K562 (cell line): ENCODE measurements at regions not wholly inside any gene's neighbourhood (a gene's known extent, or its start where the extent isn't known, plus 50 kb on each side); places are given as distances from the start of the nearest gene placed in this dataset.
"Not testable (repeated sequence)": the region's sequence is repeated elsewhere in the genome, so short reads cannot be mapped to it uniquely, and the experiment has no call there.

ENCODE experiments used
- ATAC-seq: fragments of 200-7000 bp; cut with Tn5 transposase; 3 replicates; pipeline ENCODE4 v1.9.1; 2020; ENCODE audit warnings: moderate library complexity
- BruUV-seq: library from RNA; stranded (reverse); fragments of 400-500 nt; replicated peaks from 2 replicates; lab custom pipeline; 2021; lab: Mats Ljungman, UMichigan
- CTCF ChIA-PET: fragments of 300-600 bp; formaldehyde crosslinking; extraction: SDS; loops from one replicate; lab custom pipeline; 2021; ENCODE audit warnings: low intra/inter-chr PET ratio; lab: Yijun Ruan, JAX
- POLR2A ChIA-PET: fragments of 300-600, 350-650 bp; sonication (Branson Sonifier 250); formaldehyde crosslinking; extraction: SDS; loops from one replicate; lab custom pipeline; 2021; ENCODE audit warnings: antibody characterized with exemption, inconsistent platforms; lab: Yijun Ruan, JAX
- DNase-seq, 4 experiments: peaks; one replicate each; pipeline versions ENCODE4 v3.0.0 to v3.0.0-alpha.2; 2011 to 2018; ENCODE audit warnings: low spot score in 3 of 4, mixed read lengths in 3 of 4; ENCODE audit errors: extremely low read depth in 1 of 4
- FAIRE-seq: peaks from 2 replicates; lab custom pipeline; 2011; peaks lifted over from hg19 to GRCh38; lab: Jason Lieb, UNC
- H2AFZ ChIP-seq: 2 replicates; pipeline ENCODE4 v1.6.0; 2011; ENCODE audit warnings: low read depth, low read length, control low read depth, inconsistent platforms
- H3K27ac ChIP-seq: fragments of 200-600 bp; 3 replicates; pipeline ENCODE4 v1.8.0; 2011; ENCODE audit warnings: low read depth, mild to moderate bottlenecking, control low read depth, inconsistent platforms, low read length, moderate library complexity, mixed read lengths; ENCODE audit errors: extremely low read depth
- H3K27me3 ChIP-seq, 2 experiments: fragments of 300-600 bp in 1 of 2; 2 replicates in 1 of 2; 3 replicates in 1 of 2; pipeline versions ENCODE4 v1.6.0 to v1.8.0; 2011; ENCODE audit warnings: inconsistent platforms in 2 of 2, low read length in 2 of 2, mild to moderate bottlenecking in 1 of 2, mixed read lengths in 1 of 2, moderate library complexity in 1 of 2; ENCODE audit not compliant: control insufficient read depth in 2 of 2, insufficient read depth in 2 of 2
- H3K36me3 ChIP-seq: fragments of 300-600 bp; 3 replicates; pipeline ENCODE4 v1.8.0; 2011; ENCODE audit warnings: mild to moderate bottlenecking, low read length, inconsistent platforms; ENCODE audit not compliant: control insufficient read depth, insufficient read depth
- H3K4me1 ChIP-seq, 2 experiments: fragments of 200-600 bp in 1 of 2; replicated peaks in 1 of 2; 2 replicates in 1 of 2; 3 replicates in 1 of 2; pipeline versions ENCODE4 v1.5.1 to v1.8.0; 2011; ENCODE audit warnings: inconsistent platforms in 2 of 2, low read length in 2 of 2, mild to moderate bottlenecking in 1 of 2, mixed read lengths in 1 of 2, moderate library complexity in 1 of 2; ENCODE audit not compliant: control insufficient read depth in 2 of 2, insufficient read depth in 2 of 2
- H3K4me2 ChIP-seq: 2 replicates; pipeline ENCODE4 v1.6.1; 2011; ENCODE audit warnings: low read length, control low read depth, inconsistent platforms, mixed read lengths; ENCODE audit not compliant: insufficient read depth
- H3K4me3 ChIP-seq: fragments of 200-600 bp; sonication (generic), shearing (Covaris generic); 2 replicates; pipeline ENCODE4 v1.5.1; 2016; ENCODE audit warnings: control low read depth, inconsistent platforms
- H3K79me2 ChIP-seq: fragments of 200-600 bp; 3 replicates; pipeline ENCODE4 v1.8.0; 2011; ENCODE audit warnings: low read length, inconsistent platforms; ENCODE audit not compliant: control insufficient read depth, insufficient read depth
- H3K9ac ChIP-seq, 2 experiments: 2 replicates each; pipeline versions ENCODE4 v1.6.0 to v1.6.1; 2011; ENCODE audit warnings: low read depth in 2 of 2, low read length in 2 of 2, control low read depth in 1 of 2, inconsistent platforms in 1 of 2, mild to moderate bottlenecking in 1 of 2, mixed read lengths in 1 of 2; ENCODE audit not compliant: insufficient read depth in 1 of 2
- H3K9me1 ChIP-seq: one replicate; pipeline ENCODE4 v1.6.0; 2011; ENCODE audit warnings: inconsistent platforms, mild to moderate bottlenecking, low read length, moderate library complexity; ENCODE audit not compliant: control insufficient read depth, insufficient read depth
- H3K9me3 ChIP-seq: replicated peaks from 2 replicates; pipeline ENCODE4 v1.5.1; 2011; ENCODE audit warnings: low read depth, low read length, inconsistent platforms; ENCODE audit not compliant: control insufficient read depth, insufficient read depth
- H4K20me1 ChIP-seq: replicated peaks from 2 replicates; pipeline ENCODE4 v1.6.1; 2011; ENCODE audit warnings: low read length, inconsistent platforms, mixed read lengths; ENCODE audit not compliant: control insufficient read depth, insufficient read depth
- NUFIP1 ChIP-seq: fragments of 450-650 bp; IDR thresholded peaks from 2 replicates; pipeline ENCODE4 v1.6.1; 2018; ENCODE audit not compliant: partially characterized antibody
- OTX1 ChIP-seq: fragments of 450-650 bp; formaldehyde crosslinking; IDR thresholded peaks from 2 replicates; pipeline ENCODE4 v1.4.0; 2022; ENCODE audit warnings: mild to moderate bottlenecking
- RBBP5 ChIP-seq: fragments of 200-600 bp; sonication (generic); IDR thresholded peaks from 2 replicates; pipeline ENCODE4 v1.6.1; 2012; ENCODE audit warnings: borderline replicate concordance, mild to moderate bottlenecking, low read length, control low read depth, inconsistent platforms; ENCODE audit not compliant: insufficient read depth, poor library complexity, severe bottlenecking
- SNIP1 ChIP-seq: fragments of 450-650 bp; IDR thresholded peaks from 2 replicates; pipeline ENCODE4 v1.7.1; 2017; ENCODE audit warnings: low read depth, mild to moderate bottlenecking
- SP1 ChIP-seq: sonication (generic); formaldehyde crosslinking; IDR thresholded peaks from 2 replicates; pipeline ENCODE4 v1.8.1; 2022; ENCODE audit warnings: mild to moderate bottlenecking, missing genetic modification reagents
- ZBTB26 ChIP-seq: fragments of 450-650 bp; formaldehyde crosslinking; IDR thresholded peaks from 2 replicates; pipeline ENCODE4 v1.4.0; 2022; ENCODE audit warnings: missing genetic modification characterization
- ZNF263 ChIP-seq: sonication (generic); formaldehyde crosslinking; IDR thresholded peaks from 2 replicates; pipeline ENCODE4 v1.8.0; 2022; ENCODE audit warnings: mild to moderate bottlenecking, missing genetic modification reagents, borderline replicate concordance
- WGBS: fragments of 100-300 bp; shearing (Covaris generic); methylation state at CpG from one replicate; pipeline ENCODE4 v1.1.6; 2016; ENCODE audit warnings: low coverage, mixed read lengths; ENCODE audit not compliant: insufficient coverage; ENCODE audit errors: missing lambda C conversion rate; 5-methylcytosine and 5-hydroxymethylcytosine counted together
- in situ Hi-C: fragments of 300-500 bp; cut with MboI; formaldehyde crosslinking; loops from 4 replicates; pipeline ENCODE4 v1.15.0; 2018; ENCODE audit warnings: inconsistent platforms, mixed read lengths
- intact Hi-C: fragments of 100-400 bp; cut with micrococcal nuclease; formaldehyde crosslinking; loops from 2 replicates; pipeline ENCODE4 v1.14.2; 2022

GRCh38 chr10:59047957-59048618 is 128.4 kb upstream of the PHYHIPL start:
- DNase-seq: no peak
- no peak overlapping the region for H2AFZ ChIP-seq
- FAIRE-seq: no peak
- no peaks in the 10 kb centered on the region for H3K9me1 ChIP-seq
- ATAC-seq: no peak
- H3K36me3 ChIP-seq: no peaks in the 10 kb centered on the region
- WGBS: 0% methylated on average over 5 of the region's 5 CpGs
- H3K4me2 ChIP-seq: no peak overlapping the region
- no peak overlapping the region for H3K4me3 ChIP-seq
- H3K4me1 ChIP-seq: no peaks in the 10 kb centered on the region
- H3K9ac ChIP-seq: no peak overlapping the region
- ChIA-PET POLR2A (no interaction called here), CTCF (no interaction called here)
- H4K20me1 ChIP-seq: no peaks in the 10 kb centered on the region
- intact Hi-C loops: no loop called here
- no peak overlapping the region for H3K27ac ChIP-seq
- TF ChIP-seq ZBTB26 (CRISPR knock-in tag) (no peak), SP1 (CRISPR knock-in tag) (no peak), ZNF263 (CRISPR knock-in tag) (no peak), RBBP5 (no peak), NUFIP1 (no peak), SNIP1 (no peak), OTX1 (no peak)
- no peaks in the 10 kb centered on the region; the same call in 1 of the 2 replicates for H3K9me3 ChIP-seq
- H3K79me2 ChIP-seq: no peaks in the 10 kb centered on the region
- in situ Hi-C loops: no loop called here
- no peaks in the 10 kb centered on the region for H3K27me3 ChIP-seq
- no TSS peak for BruUV-seq

DNA sequence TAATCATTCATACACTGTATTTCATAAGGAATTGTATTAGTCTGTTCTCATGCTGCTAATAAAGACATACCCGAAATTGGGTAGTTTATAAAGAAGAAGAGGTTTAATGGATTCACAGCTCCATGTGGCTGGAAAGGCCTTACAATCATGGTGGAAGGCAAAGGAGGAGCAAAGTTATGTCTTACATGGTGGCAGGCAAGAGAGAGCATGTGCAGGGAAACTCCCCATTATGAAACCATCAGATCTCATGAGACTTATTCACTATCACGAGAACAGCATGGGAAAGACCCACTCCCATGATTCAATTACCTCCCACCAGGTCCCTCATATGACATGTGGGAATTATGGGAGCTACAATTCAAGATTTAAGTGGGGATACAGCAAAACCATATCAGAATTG is 122.9 kb upstream of the PHYHIPL start:
- H3K4me3 ChIP-seq, H3K9me1 ChIP-seq, FAIRE-seq, ATAC-seq, BruUV-seq, H3K9ac ChIP-seq, H2AFZ ChIP-seq, H3K4me1 ChIP-seq, intact Hi-C loops, H4K20me1 ChIP-seq, POLR2A ChIA-PET, in situ Hi-C loops, H3K79me2 ChIP-seq, H3K4me2 ChIP-seq, CTCF ChIA-PET, H3K27ac ChIP-seq, H3K9me3 ChIP-seq, H3K27me3 ChIP-seq, H3K36me3 ChIP-seq, DNase-seq: not testable (repeated sequence)
- 4% methylated on average over 2 of the region's 2 CpGs for WGBS
